ENCODE measurements at regions not wholly inside any gene's neighbourhood (a gene's known extent, or its start where the extent isn't known, plus 50 kb on each side); places are given as distances from the start of the nearest gene placed in this dataset.

- Histone ChIP-seq H4K91ac (ENCODE audit: insufficient read length, low read depth, low read length) (no peak overlapping the region), H3K18ac (ENCODE audit: insufficient read length, low read depth, low read length) (no peak overlapping the region), H2AFZ (ENCODE audit: low read length) (no peak overlapping the region), H2BK15ac (ENCODE audit: low read depth, low read length) (no peak overlapping the region), H4K20me1 (ENCODE audit: control insufficient read depth, insufficient read depth, insufficient read length) (no peaks in the 10 kb centered on the region), H3K4me2 (ENCODE audit: insufficient read depth, insufficient read length, low read length) (no peak overlapping the region), H3T11ph (ENCODE audit: low read length) (no peak overlapping the region), H3K23me2 (ENCODE audit: insufficient read length, low read depth, low read length, poor library complexity, severe bottlenecking) (no peaks in the 10 kb centered on the region), H3K4ac (ENCODE audit: low read depth, low read length) (no peak overlapping the region), H3K79me1 (ENCODE audit: insufficient read depth, low read depth, low read length, poor library complexity, severe bottlenecking) (peaks cover 5% of the 10 kb centered on the region), H3K27ac (ENCODE audit: insufficient read length, low read depth, low read length) (no peak overlapping the region), H2BK120ac (ENCODE audit: low read depth, low read length, poor library complexity, severe bottlenecking) (no peak overlapping the region), H3K14ac (ENCODE audit: insufficient read depth, low read length) (no peak overlapping the region), H3K4me1 (ENCODE audit: insufficient read depth, low read length) (no peaks in the 10 kb centered on the region; the same call in 1 of the 2 replicates), H2BK5ac (ENCODE audit: insufficient read length, low read length) (no peak overlapping the region), H3K9me3 (ENCODE audit: control insufficient read depth, low read depth, low read length) (no peaks in the 10 kb centered on the region), H2BK20ac (ENCODE audit: low read depth, low read length, poor library complexity, severe bottlenecking) (no peak overlapping the region), H4K5ac (ENCODE audit: insufficient read length, low read depth, low read length) (no peak overlapping the region), H3K23ac (ENCODE audit: insufficient read length, low read depth, low read length) (no peak overlapping the region), H3K56ac (ENCODE audit: insufficient read length, low read depth, low read length) (no peak overlapping the region), H3K27me3 (ENCODE audit: insufficient read depth, low read length) (no peaks in the 10 kb centered on the region), H3K9ac (ENCODE audit: extremely low read depth, insufficient read length, low read length) (no peak overlapping the region), H2AK5ac (ENCODE audit: insufficient read length, low read length) (no peak overlapping the region), H4K8ac (replicated peaks; ENCODE audit: insufficient read length, low read depth, low read length) (no peak overlapping the region), H3K79me2 (ENCODE audit: insufficient read depth, low read length) (no peaks in the 10 kb centered on the region), H2BK12ac (ENCODE audit: insufficient read length, low read depth, low read length) (no peak overlapping the region)
- Mint-ChIP-seq H3K9me3 (no peaks in the 10 kb centered on the region; a peak in 1 of 5 replicates), H3K4me1 (peaks cover 23 to 30% of the 10 kb centered on the region in 2 experiments), H3K27me3 (ENCODE audit: low read depth) (no peaks in the 10 kb centered on the region), H3K4me3 (no peak overlapping the region), H3K27ac (no peak overlapping the region), H3K36me3 (ENCODE audit: insufficient read depth in 1 of 3, low read depth in 3 of 3) (peaks cover 0 to 11% (median 8%) of the 10 kb centered on the region in 3 experiments; a peak in 4 of 7 replicates)
- no peak for DNase-seq
- TF ChIP-seq CTCF (conservative IDR thresholded peaks at IDR 0.05): no peak
- no CpG with 5 or more reads among the region's 3 CpGs for WGBS (ENCODE audit: extremely low coverage, insufficient read length, low lambda C conversion rate)
Measured at GRCh38 chr6:22006795-22007194, 290.0 kb downstream of the PRL start.
